ENCODE measurements at regions not wholly inside any gene's neighbourhood (a gene's known extent, or its start where the extent isn't known, plus 50 kb on each side); places are given as distances from the start of the nearest gene placed in this dataset.

DNA sequence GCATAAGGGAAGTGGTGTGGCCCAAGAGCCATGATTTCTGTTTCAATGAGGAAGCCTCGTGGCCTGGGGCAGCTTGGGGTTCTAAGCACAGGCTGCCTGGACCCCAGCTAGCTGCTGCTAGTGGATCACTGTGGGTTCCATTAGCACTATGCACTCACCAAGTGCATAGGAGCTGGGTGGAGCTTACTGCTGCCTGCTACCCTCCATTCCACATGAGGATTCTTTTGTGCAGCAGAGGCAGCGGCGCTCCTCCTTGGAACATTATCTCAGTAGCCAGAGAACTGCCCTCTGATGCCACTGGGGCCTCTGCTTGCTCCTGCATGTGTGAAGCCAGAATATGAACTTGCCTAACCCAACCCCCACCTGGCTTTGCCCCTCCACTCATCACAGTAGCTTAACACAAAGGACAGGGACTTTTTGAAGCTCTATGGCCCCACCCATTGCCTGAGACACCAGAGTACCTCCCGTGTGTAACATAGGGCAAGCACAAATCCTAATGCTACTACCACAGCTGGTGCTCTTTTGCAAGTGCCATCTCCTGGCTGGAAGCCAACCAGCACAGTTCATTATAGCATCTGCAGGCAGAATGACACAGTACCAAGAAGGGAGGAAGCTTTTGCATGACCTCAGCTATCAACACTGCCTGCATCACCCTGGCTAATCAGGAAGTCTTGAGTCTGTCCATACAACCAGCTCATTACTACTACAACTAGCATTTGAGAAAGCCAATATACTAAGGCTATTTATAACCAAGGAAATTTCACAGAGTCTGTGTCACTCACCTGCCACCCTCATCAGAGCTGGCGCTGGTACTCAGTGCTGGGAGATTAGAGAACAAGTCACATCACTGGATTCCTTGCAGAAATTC is 297.0 kb upstream of the GULP1 start (continued):
- TF ChIP-seq CHD1 (IDR thresholded peaks at IDR 0.05; ENCODE audit: low read depth, low read length) (no peak), KDM4A (IDR thresholded peaks at IDR 0.05; ENCODE audit: low read depth, low read length, severe bottlenecking) (no peak), EGR1 (IDR thresholded peaks at IDR 0.05; ENCODE audit: borderline replicate concordance, low read depth, low read length) (no peak), SAP30 (IDR thresholded peaks at IDR 0.05; ENCODE audit: insufficient read depth, insufficient replicate concordance, low read length) (no peak), RNF2 (IDR thresholded peaks at IDR 0.05; ENCODE audit: borderline replicate concordance, low read depth, low read length, missing control alignments, poor library complexity, severe bottlenecking) (no peak), NANOG (IDR thresholded peaks at IDR 0.05; ENCODE audit: insufficient read depth, low read depth, low read length, poor library complexity, severe bottlenecking) (no peak), SP1 (IDR thresholded peaks at IDR 0.05; ENCODE audit: low read depth, low read length) (no peak), HDAC6 (IDR thresholded peaks at IDR 0.05; ENCODE audit: low read depth, low read length) (no peak), EZH2 (IDR thresholded peaks at IDR 0.05; ENCODE audit: low read depth, low read length, severe bottlenecking) (no peak), JUN (IDR thresholded peaks at IDR 0.05; ENCODE audit: low read depth, low read length) (no peak)

Data from H1 (cell line).